Naive thymus-derived CD4-positive, alpha-beta T cell (primary cell): ENCODE measurements at regions not wholly inside any gene's neighbourhood (a gene's known extent, or its start where the extent isn't known, plus 50 kb on each side); places are given as distances from the start of the nearest gene placed in this dataset.

Experiments used
- ATAC-seq: fragments of 150-1000 bp; cut with Tn5 transposase; 2 replicates; pipeline ENCODE4 v1.10.0; 2021; ENCODE audit warnings: mild to moderate bottlenecking, moderate library complexity
- CTCF ChIA-PET: fragments of 350-600 bp; sonication (Branson Sonifier 250); formaldehyde crosslinking; loops from one replicate; lab custom pipeline; 2021; ENCODE audit warnings: antibody characterized with exemption; lab: Charles Lee
- POLR2A ChIA-PET: fragments of 350-600 bp; sonication (Branson Sonifier 250); formaldehyde crosslinking; loops from one replicate; lab custom pipeline; 2021; ENCODE audit warnings: antibody characterized with exemption, inconsistent platforms; lab: Charles Lee
- DNase-seq, 9 donors: peaks; one replicate each; pipeline versions ENCODE4 v3.0.0 to v3.0.0-alpha.2; 2020 to 2022; ENCODE audit warnings: mixed read lengths in 1 of 9
- H3K27ac ChIP-seq: one replicate; pipeline ENCODE4 v1.7.0; 2013; ENCODE audit warnings: mild to moderate bottlenecking, low read depth, low read length, moderate library complexity
- H3K27me3 ChIP-seq, 2 donors: one replicate each; pipeline ENCODE4 v1.7.0; 2013; ENCODE audit warnings: low read length in 2 of 2, mild to moderate bottlenecking in 2 of 2, moderate library complexity in 2 of 2; ENCODE audit not compliant: control insufficient read depth in 2 of 2, insufficient read depth in 2 of 2
- H3K36me3 ChIP-seq, 3 experiments: 1 replicate in 2 of 3; 2 replicates in 1 of 3; pipeline ENCODE4 v1.7.0; 2013; ENCODE audit warnings: low read length in 3 of 3, mild to moderate bottlenecking in 3 of 3, moderate library complexity in 1 of 3; ENCODE audit not compliant: insufficient read depth in 3 of 3, control insufficient read depth in 2 of 3
- H3K4me1 ChIP-seq, 2 donors: one replicate each; pipeline ENCODE4 v1.7.0; 2013; ENCODE audit warnings: low read length in 2 of 2, mild to moderate bottlenecking in 2 of 2, moderate library complexity in 1 of 2; ENCODE audit not compliant: control insufficient read depth in 2 of 2, insufficient read depth in 2 of 2
- H3K4me3 ChIP-seq: 2 replicates; pipeline ENCODE4 v1.7.0; 2013; ENCODE audit warnings: mild to moderate bottlenecking, low read length
- H3K9me3 ChIP-seq, 3 experiments: 1 replicate in 2 of 3; 2 replicates in 1 of 3; pipeline ENCODE4 v1.7.0; 2013; ENCODE audit warnings: low read length in 3 of 3; ENCODE audit not compliant: control insufficient read depth in 2 of 3
- H3K27ac Mint-ChIP-seq, 9 donors: one replicate each; pipeline ENCODE4 v1.8.0; 2020 to 2022; ENCODE audit warnings: mixed read lengths in 9 of 9, mild to moderate bottlenecking in 8 of 9, moderate library complexity in 5 of 9, inconsistent platforms in 2 of 9
- H3K27me3 Mint-ChIP-seq, 5 donors: one replicate each; pipeline ENCODE4 v1.8.0; 2021 to 2022; ENCODE audit warnings: mixed read lengths in 5 of 5, mild to moderate bottlenecking in 1 of 5
- H3K36me3 Mint-ChIP-seq, 5 donors: one replicate each; pipeline ENCODE4 v1.8.0; 2020 to 2022; ENCODE audit warnings: mixed read lengths in 5 of 5, mild to moderate bottlenecking in 3 of 5, inconsistent platforms in 1 of 5
- H3K4me1 Mint-ChIP-seq, 7 donors: one replicate each; pipeline ENCODE4 v1.8.0; 2020 to 2022; ENCODE audit warnings: mixed read lengths in 7 of 7, mild to moderate bottlenecking in 3 of 7, inconsistent platforms in 1 of 7
- H3K4me3 Mint-ChIP-seq, 10 donors: one replicate each; pipeline ENCODE4 v1.8.0; 2020 to 2022; ENCODE audit warnings: mild to moderate bottlenecking in 10 of 10, mixed read lengths in 10 of 10, moderate library complexity in 6 of 10, inconsistent platforms in 2 of 10
- H3K9me3 Mint-ChIP-seq, 11 donors: one replicate each; pipeline ENCODE4 v1.8.0; 2020 to 2022; ENCODE audit warnings: mixed read lengths in 11 of 11, mild to moderate bottlenecking in 4 of 11, inconsistent platforms in 1 of 11, moderate library complexity in 1 of 11
- intact Hi-C, 2 donors: fragments of 100-400 bp; cut with micrococcal nuclease; formaldehyde crosslinking; loops; one replicate each; pipeline ENCODE4 v1.15.1; 2023

DNA sequence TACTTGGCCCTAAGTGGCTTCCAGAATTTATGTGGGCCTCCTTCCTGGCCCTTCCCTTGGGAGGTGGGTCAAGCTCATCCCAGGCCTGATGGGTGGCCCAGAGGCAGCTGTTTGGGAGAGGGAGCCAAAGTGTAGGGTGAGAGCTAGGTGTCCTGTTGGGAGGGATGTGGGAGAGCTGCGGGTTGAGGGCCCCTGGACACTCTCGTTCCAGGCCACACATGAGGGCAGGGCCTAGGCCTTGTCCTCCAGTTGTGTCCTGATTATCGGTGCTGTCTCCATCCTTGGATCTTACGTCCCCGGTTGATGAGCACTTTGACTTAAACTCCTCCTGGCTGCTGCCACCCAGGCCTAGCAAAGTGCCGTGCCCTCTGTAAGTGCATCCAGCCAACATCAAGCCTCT is 177.5 kb upstream of the VASH1 start:
- CTCF ChIA-PET, result no interaction called here

DNA sequence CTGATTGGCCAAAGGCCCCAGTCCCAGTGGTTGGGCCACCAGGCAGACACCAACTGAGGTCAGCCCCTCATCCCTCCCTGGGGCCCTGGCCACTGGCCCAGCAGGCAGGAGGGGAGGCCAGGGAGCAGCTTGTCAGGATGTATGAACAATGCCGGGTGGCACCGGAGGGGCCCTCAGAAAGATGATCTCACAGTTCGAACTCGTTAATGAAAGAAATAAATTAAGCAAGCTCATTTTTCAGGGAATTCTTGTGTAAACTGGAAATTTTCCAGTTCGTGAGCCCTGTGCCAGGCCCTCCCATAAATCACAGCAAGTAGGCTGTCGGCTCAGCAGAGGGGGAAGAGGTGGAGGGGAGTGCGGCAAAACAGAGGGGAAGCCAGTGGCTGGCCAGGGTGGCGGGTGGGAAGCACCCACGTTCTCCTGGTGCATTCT is 177.0 kb upstream of the VASH1 start:
- ATAC-seq, result no peak
- Mint-ChIP-seq H3K27me3 (peaks cover 0 to 5% (median 0%) of the 10 kb centered on the region in 5 donors), H3K9me3 (peaks cover 0 to 3% (median 0%) of the 10 kb centered on the region in 11 donors), H3K4me3 (no peak overlapping the region), H3K4me1 (no peaks in the 10 kb centered on the region), H3K36me3 (no peaks in the 10 kb centered on the region), H3K27ac (no peak overlapping the region)
- intact Hi-C loops, result no loop called here
- DNase-seq, result no peak
- Histone ChIP-seq H3K27me3 (no peaks in the 10 kb centered on the region), H3K4me3 (no peak overlapping the region), H3K4me1 (no peaks in the 10 kb centered on the region), H3K36me3 (no peaks in the 10 kb centered on the region), H3K9me3 (no peaks in the 10 kb centered on the region), H3K27ac (no peak overlapping the region)
- ChIA-PET POLR2A (no interaction called here), CTCF (no interaction called here)

More for the DNA sequence above, 177.5 kb upstream of the VASH1 start:
- Mint-ChIP-seq H3K27me3 (peaks cover 0 to 5% (median 0%) of the 10 kb centered on the region in 5 donors), H3K27ac (no peak overlapping the region), H3K36me3 (no peaks in the 10 kb centered on the region), H3K9me3 (peaks cover 0 to 3% (median 0%) of the 10 kb centered on the region in 11 donors), H3K4me1 (no peaks in the 10 kb centered on the region), H3K4me3 (no peak overlapping the region)
- Histone ChIP-seq H3K27me3 (no peaks in the 10 kb centered on the region), H3K27ac (no peak overlapping the region), H3K9me3 (no peaks in the 10 kb centered on the region), H3K4me1 (no peaks in the 10 kb centered on the region), H3K36me3 (no peaks in the 10 kb centered on the region), H3K4me3 (no peak overlapping the region)
- DNase-seq, result no peak
- POLR2A ChIA-PET, result no interaction called here
- ATAC-seq, result no peak
- intact Hi-C loops, result no loop called here

DNA sequence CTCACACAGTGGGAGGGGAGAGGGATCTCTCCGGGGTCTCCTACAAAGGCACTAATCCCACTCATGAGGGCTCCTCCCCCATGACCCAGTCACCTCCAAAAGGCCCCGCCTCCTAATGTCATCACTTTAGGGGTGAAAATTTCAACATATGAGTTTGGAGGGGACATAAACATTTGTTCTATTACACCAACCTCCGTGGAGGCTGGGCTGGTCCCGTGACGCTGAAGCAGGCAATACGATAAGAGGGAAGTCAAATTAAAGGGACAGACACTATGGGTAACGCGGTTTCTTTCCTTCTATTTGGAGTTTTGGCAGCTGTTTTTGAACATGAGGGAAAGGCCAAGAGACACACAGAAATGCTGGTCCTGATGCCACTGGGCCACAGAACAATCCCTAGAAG is 175.7 kb upstream of the VASH1 start:
- Mint-ChIP-seq H3K27me3 (no peaks in the 10 kb centered on the region), H3K4me3 (no peak overlapping the region), H3K9me3 (peaks cover 0 to 3% (median 0%) of the 10 kb centered on the region in 11 donors), H3K36me3 (no peaks in the 10 kb centered on the region), H3K27ac (no peak overlapping the region), H3K4me1 (no peaks in the 10 kb centered on the region)
- Histone ChIP-seq H3K4me3 (no peak overlapping the region), H3K9me3 (no peaks in the 10 kb centered on the region), H3K27ac (no peak overlapping the region), H3K36me3 (no peaks in the 10 kb centered on the region), H3K27me3 (no peaks in the 10 kb centered on the region), H3K4me1 (no peaks in the 10 kb centered on the region)
- no peak for ATAC-seq
- POLR2A ChIA-PET, result no interaction called here
- no peak for DNase-seq
- intact Hi-C loops, result no loop called here
- CTCF ChIA-PET, result no interaction called here

DNA sequence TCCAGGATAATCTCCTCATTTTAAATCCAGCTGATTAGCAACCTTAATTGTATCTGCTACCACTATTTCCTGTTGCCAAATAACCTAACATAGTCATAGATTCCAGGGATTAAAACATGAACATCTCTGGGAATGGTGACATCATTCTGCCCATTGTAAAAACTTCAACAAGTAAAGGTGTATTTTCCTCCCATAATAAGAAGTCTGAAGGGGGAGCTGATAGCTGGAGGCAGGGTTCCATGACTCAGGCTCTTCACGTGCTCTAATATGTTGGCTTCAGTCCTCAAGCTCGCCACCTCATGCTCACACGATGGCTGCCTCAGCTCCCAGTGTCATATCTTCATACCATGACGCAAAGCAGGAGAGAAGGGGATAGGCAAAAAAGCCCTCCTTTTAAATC is 172.0 kb upstream of the VASH1 start:
- Mint-ChIP-seq H3K27ac (no peak overlapping the region), H3K9me3 (peaks cover 0 to 6% (median 0%) of the 10 kb centered on the region in 11 donors), H3K27me3 (peaks cover 0 to 20% (median 10%) of the 10 kb centered on the region in 5 donors), H3K4me1 (no peaks in the 10 kb centered on the region), H3K36me3 (no peaks in the 10 kb centered on the region), H3K4me3 (no peak overlapping the region)
- Histone ChIP-seq H3K27ac (no peak overlapping the region), H3K4me3 (no peak overlapping the region), H3K27me3 (no peaks in the 10 kb centered on the region), H3K9me3 (no peaks in the 10 kb centered on the region), H3K4me1 (no peaks in the 10 kb centered on the region), H3K36me3 (no peaks in the 10 kb centered on the region)
- ChIA-PET CTCF (no interaction called here), POLR2A (no interaction called here)
- no peak for DNase-seq
- ATAC-seq, result no peak
- intact Hi-C loops, result no loop called here

DNA sequence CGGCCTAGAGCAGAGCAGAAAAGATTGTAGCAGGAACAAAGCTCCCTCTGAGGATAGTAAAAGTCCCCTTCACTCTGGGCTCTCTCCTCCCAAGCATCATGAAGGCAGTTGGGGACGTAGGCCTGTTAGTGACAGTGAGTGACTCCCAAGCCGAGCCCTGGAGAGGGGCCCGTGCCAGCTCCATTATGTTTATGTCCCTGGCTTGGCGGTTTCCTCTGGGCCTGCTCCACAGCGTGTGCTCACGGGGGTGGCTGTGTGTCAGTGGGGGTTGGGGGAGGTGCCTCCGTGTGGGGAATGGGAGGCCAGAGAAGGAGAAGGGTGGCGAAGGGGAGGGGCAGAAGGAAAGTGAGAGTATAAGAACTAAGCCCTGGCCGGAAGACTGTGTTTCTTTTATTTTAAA is 170.0 kb upstream of the VASH1 start:
- no peaks in the 10 kb centered on the region for H3K4me1 ChIP-seq
- H3K36me3 ChIP-seq, result no peaks in the 10 kb centered on the region
- no peak overlapping the region for H3K4me3 Mint-ChIP-seq
- H3K4me1 Mint-ChIP-seq, result no peaks in the 10 kb centered on the region
- no peaks in the 10 kb centered on the region for H3K9me3 ChIP-seq
- intact Hi-C loops, result no loop called here
- no peak overlapping the region for H3K27ac Mint-ChIP-seq
- no peak overlapping the region for H3K4me3 ChIP-seq
- H3K27me3 Mint-ChIP-seq, result peaks cover 0 to 20% (median 19%) of the 10 kb centered on the region in 5 donors
- CTCF ChIA-PET, result no interaction called here
- DNase-seq, result no peak
- POLR2A ChIA-PET, result interaction anchor here (0.5 kb wide), 1 partner anchor 1385 kb away, joined by 3 read pairs; no protein-coding TSS in a partner anchor
- no peak overlapping the region for H3K27ac ChIP-seq
- no peaks in the 10 kb centered on the region for H3K27me3 ChIP-seq
- no peaks in the 10 kb centered on the region for H3K36me3 Mint-ChIP-seq
- no peak for ATAC-seq
- peaks cover 0 to 6% (median 0%) of the 10 kb centered on the region in 11 donors for H3K9me3 Mint-ChIP-seq

DNA sequence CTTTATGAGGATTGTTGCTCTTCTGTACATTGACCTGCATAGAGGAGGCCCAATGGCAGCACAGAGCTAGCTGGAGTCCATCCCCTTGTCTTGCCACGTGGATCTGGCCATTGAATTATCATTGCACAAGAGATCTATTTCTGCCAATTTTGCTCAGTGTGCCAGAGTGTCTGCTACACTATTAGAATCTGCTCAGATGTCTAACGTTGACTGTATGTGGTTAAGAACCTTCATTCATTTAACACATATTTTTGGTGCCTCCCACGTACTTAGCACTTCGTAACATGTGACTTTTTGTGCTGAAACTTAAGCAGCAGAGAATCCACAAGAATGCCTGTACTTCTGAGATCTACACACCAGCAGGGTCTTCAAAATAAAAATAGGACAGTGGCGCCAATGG is 166.0 kb upstream of the VASH1 start:
- Histone ChIP-seq H3K4me1 (no peaks in the 10 kb centered on the region), H3K9me3 (no peaks in the 10 kb centered on the region), H3K36me3 (no peaks in the 10 kb centered on the region), H3K27me3 (no peaks in the 10 kb centered on the region), H3K27ac (no peak overlapping the region), H3K4me3 (no peak overlapping the region)
- CTCF ChIA-PET, result no interaction called here
- ATAC-seq, result no peak
- no peak overlapping the region for H3K4me3 Mint-ChIP-seq
- DNase-seq, result no peak
- intact Hi-C loops, result no loop called here
- H3K27ac Mint-ChIP-seq, result no peak overlapping the region
- POLR2A ChIA-PET, result no interaction called here
- peaks cover 0 to 1% (median 0%) of the 10 kb centered on the region in 5 donors for H3K36me3 Mint-ChIP-seq
- peaks cover 0 to 27% (median 24%) of the 10 kb centered on the region in 5 donors for H3K27me3 Mint-ChIP-seq
- no peaks in the 10 kb centered on the region for H3K4me1 Mint-ChIP-seq
- peaks cover 0 to 3% (median 0%) of the 10 kb centered on the region in 11 donors for H3K9me3 Mint-ChIP-seq

DNA sequence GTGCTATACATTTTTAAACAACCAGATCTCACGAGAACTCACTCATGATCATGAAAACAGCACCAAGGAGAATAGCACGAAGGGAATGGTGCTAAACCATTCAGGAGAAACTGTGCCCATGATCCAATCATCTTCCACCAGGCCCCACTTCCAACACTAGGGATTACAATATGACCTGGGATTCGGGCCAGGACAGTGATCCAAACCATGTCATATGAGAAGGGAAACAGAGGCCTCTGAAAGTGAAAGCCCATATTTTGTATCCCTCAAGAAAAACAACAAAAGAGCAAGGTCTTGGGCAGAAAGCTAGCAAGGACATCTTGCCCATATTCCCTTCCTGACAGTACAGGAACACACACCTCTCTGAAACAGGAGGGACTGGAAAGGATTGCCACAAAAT is 163.9 kb upstream of the VASH1 start:
- no peaks in the 10 kb centered on the region for H3K27me3 ChIP-seq
- H3K9me3 ChIP-seq, result no peaks in the 10 kb centered on the region
- H3K27ac ChIP-seq, result no peak overlapping the region
- H3K4me1 ChIP-seq, result no peaks in the 10 kb centered on the region
- no peak for ATAC-seq
- DNase-seq, result no peak
- intact Hi-C loops, result no loop called here
- no peak overlapping the region for H3K27ac Mint-ChIP-seq
- no peak overlapping the region for H3K4me3 Mint-ChIP-seq
- H3K36me3 ChIP-seq, result no peaks in the 10 kb centered on the region
- ChIA-PET CTCF (no interaction called here), POLR2A (no interaction called here)
- H3K36me3 Mint-ChIP-seq, result peaks cover 0 to 4% (median 0%) of the 10 kb centered on the region in 5 donors
- H3K27me3 Mint-ChIP-seq, result peaks cover 0 to 25% (median 18%) of the 10 kb centered on the region in 5 donors
- no peaks in the 10 kb centered on the region for H3K4me1 Mint-ChIP-seq
- no peak overlapping the region for H3K4me3 ChIP-seq
- peaks cover 0 to 14% (median 3%) of the 10 kb centered on the region in 11 donors for H3K9me3 Mint-ChIP-seq
